ENCODE measurements at regions not wholly inside any gene's neighbourhood (a gene's known extent, or its start where the extent isn't known, plus 50 kb on each side); places are given as distances from the start of the nearest gene placed in this dataset.

DNA sequence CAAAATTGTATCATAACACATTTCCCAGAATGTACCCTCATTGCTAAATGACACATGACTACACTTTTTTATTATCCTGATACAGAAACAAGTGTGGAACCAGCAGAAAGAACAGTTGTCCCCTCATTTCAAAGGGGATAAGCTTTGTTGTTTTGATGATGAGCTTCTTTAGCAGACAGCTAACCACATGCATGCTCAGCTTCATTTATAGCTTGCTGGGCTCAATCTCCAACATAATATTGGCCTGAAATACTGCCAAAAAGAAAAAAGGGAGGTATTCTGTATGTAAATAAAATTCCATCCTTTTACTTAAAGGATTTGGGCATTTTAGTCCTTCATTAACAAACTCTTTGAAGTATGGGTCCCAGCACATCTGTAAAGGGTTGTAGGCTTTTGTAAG is 120.4 kb downstream of the SPATA31D1 start:
- TF ChIP-seq, protein P1, sequence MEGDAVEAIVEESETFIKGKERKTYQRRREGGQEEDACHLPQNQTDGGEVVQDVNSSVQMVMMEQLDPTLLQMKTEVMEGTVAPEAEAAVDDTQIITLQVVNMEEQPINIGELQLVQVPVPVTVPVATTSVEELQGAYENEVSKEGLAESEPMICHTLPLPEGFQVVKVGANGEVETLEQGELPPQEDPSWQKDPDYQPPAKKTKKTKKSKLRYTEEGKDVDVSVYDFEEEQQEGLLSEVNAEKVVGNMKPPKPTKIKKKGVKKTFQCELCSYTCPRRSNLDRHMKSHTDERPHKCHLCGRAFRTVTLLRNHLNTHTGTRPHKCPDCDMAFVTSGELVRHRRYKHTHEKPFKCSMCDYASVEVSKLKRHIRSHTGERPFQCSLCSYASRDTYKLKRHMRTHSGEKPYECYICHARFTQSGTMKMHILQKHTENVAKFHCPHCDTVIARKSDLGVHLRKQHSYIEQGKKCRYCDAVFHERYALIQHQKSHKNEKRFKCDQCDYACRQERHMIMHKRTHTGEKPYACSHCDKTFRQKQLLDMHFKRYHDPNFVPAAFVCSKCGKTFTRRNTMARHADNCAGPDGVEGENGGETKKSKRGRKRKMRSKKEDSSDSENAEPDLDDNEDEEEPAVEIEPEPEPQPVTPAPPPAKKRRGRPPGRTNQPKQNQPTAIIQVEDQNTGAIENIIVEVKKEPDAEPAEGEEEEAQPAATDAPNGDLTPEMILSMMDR (IDR thresholded peaks at IDR 0.05; ENCODE audit: insufficient read depth, low read length, poor library complexity, severe bottlenecking): no peak
- Histone ChIP-seq H3K4me3 (ENCODE audit: low read depth, low read length) (no peak overlapping the region), H3K27me3 (ENCODE audit: control insufficient read depth, insufficient read depth, low read length) (no peaks in the 10 kb centered on the region), H3K36me3 (ENCODE audit: control insufficient read depth, insufficient read depth, low read length) (no peaks in the 10 kb centered on the region)
- DNase-seq (ENCODE audit: low read depth): no peak

DNA sequence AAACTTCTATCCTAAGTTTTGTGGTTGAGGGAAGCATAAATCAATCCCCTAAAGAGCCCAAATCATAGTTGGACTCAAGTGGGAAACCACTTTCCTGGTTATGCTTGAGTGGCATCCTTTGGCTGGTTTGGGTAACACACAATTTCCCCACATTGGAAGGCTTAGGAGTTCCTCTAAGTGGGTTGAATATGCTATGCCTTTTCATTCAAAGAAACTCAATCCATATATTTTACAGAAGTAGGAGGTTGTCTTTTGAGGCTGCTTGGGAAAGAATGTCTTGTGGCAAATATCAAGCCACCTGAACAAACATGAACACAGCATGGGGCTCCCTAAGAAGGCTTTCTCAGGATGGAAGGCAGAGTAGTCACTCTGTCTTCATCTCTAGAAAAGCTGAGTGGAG is 121.1 kb downstream of the SPATA31D1 start:
- TF ChIP-seq, protein P1 (IDR thresholded peaks at IDR 0.05; ENCODE audit: insufficient read depth, low read length, poor library complexity, severe bottlenecking): no peak
- Histone ChIP-seq H3K27me3 (ENCODE audit: control insufficient read depth, insufficient read depth, low read length) (no peaks in the 10 kb centered on the region), H3K4me3 (ENCODE audit: low read depth, low read length) (no peak overlapping the region), H3K36me3 (ENCODE audit: control insufficient read depth, insufficient read depth, low read length) (no peaks in the 10 kb centered on the region)
- no peak for DNase-seq (ENCODE audit: low read depth)

DNA sequence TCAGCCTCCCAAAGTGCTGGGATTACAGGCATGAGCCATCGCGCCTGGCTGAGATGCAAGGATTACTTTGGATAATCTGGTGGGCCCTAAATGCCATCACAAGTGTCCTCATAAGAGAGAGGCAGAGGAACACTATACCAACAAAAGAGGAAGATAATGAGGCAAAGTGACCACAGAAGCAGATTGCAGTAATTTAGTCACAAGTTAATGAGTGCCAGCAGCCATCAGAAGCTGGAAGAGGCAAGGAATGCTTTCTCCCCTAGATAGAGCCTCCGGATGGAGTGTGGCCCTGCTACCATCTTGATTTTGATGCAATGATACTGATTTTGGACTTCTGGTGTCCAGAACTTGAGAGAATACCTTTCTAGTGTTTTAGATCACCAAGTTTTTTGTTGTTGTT is 122.3 kb downstream of the SPATA31D1 start:
- DNase-seq (ENCODE audit: low read depth): no peak
- Histone ChIP-seq H3K36me3 (ENCODE audit: control insufficient read depth, insufficient read depth, low read length) (no peaks in the 10 kb centered on the region), H3K4me3 (ENCODE audit: low read depth, low read length) (no peak overlapping the region), H3K27me3 (ENCODE audit: control insufficient read depth, insufficient read depth, low read length) (no peaks in the 10 kb centered on the region)
- TF ChIP-seq, protein P1 (IDR thresholded peaks at IDR 0.05; ENCODE audit: insufficient read depth, low read length, poor library complexity, severe bottlenecking): no peak

DNA sequence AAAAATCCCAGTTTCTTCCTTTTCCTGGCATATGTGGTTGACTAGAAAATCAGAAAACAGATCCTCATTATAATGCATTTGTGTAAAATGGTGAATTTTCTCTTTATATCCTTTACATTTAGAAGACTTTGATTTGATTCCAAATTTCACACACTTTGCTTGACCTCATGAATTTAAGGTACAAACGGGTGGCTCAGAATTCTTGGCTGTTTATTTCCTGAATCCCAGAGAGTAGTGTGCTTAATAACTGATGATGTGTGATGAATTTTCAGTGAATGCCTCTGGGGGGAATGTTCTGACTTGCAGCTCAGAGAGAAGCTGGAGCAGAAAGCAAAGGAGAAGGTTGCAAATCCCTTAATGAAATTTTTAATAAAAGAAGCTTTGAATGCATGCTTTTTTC is 126.8 kb downstream of the SPATA31D1 start:
- DNase-seq (ENCODE audit: low read depth): no peak
- Histone ChIP-seq H3K4me3 (ENCODE audit: low read depth, low read length) (no peak overlapping the region), H3K36me3 (ENCODE audit: control insufficient read depth, insufficient read depth, low read length) (no peaks in the 10 kb centered on the region), H3K27me3 (ENCODE audit: control insufficient read depth, insufficient read depth, low read length) (no peaks in the 10 kb centered on the region)
- TF ChIP-seq, protein P1 (IDR thresholded peaks at IDR 0.05; ENCODE audit: insufficient read depth, low read length, poor library complexity, severe bottlenecking): no peak

DNA sequence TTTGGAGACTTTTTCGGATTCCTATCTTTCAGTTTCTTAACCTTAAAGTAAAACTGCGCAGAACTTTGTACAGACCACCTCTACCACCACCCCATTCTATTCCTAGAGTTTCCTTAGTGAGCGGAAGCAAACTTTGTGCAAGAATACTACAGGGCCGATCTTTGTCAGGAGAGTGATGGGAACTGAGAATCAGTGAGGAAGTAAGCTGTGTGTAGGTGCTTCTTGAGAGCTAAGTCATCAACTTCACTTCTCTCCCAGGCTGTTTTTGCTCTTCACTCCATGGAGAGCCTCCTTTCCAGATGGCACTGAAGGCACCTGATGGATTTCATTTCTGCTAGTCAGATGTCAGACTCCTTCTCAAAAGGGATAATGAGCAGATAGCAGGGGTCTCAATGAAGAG is 127.3 kb downstream of the SPATA31D1 start:
- TF ChIP-seq, protein P1 (IDR thresholded peaks at IDR 0.05; ENCODE audit: insufficient read depth, low read length, poor library complexity, severe bottlenecking): no peak
- Histone ChIP-seq H3K4me3 (ENCODE audit: low read depth, low read length) (no peak overlapping the region), H3K36me3 (ENCODE audit: control insufficient read depth, insufficient read depth, low read length) (no peaks in the 10 kb centered on the region), H3K27me3 (ENCODE audit: control insufficient read depth, insufficient read depth, low read length) (no peaks in the 10 kb centered on the region)
- DNase-seq (ENCODE audit: low read depth): no peak

DNA sequence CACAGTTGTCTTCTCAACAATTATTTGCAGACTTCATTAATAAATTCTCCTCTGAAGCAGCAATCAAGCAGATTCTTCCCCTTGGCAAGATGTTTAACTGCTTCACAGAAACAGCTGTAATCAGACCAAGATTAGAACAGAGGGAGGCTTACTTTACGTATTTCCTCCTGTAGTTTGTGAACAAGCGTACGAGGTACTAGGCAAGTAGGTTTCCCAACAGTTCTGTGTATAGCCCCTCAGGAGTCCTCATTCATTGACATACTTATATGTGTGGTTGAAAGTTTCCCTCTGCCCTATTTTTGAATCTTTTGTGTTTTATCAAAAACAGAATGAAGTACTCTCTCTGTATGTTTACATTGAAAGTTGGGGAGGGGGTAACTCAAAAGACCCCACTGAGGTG is 128.0 kb downstream of the SPATA31D1 start:
- DNase-seq (ENCODE audit: low read depth): no peak
- H3K36me3 ChIP-seq (ENCODE audit: control insufficient read depth, insufficient read depth, low read length): no peaks in the 10 kb centered on the region
- TF ChIP-seq, protein P1 (IDR thresholded peaks at IDR 0.05; ENCODE audit: insufficient read depth, low read length, poor library complexity, severe bottlenecking): no peak

More for the DNA sequence above, 128.0 kb downstream of the SPATA31D1 start:
- Histone ChIP-seq H3K27me3 (ENCODE audit: control insufficient read depth, insufficient read depth, low read length) (no peaks in the 10 kb centered on the region), H3K4me3 (ENCODE audit: low read depth, low read length) (no peak overlapping the region)
